Ovary (tissue), 7 donors: ENCODE measurements at regions not wholly inside any gene's neighbourhood (a gene's known extent, or its start where the extent isn't known, plus 50 kb on each side); places are given as distances from the start of the nearest gene placed in this dataset.

Experiments
- DNase-seq, 5 donors: peaks; one replicate each; pipeline ENCODE4 v3.0.0-alpha.2; 2019 to 2020
- H3K27ac ChIP-seq, 2 donors: fragments of 200-600 bp; one replicate each; pipeline versions ENCODE4 v1.5.1 to v1.8.0; 2019 to 2022
- H3K27me3 ChIP-seq: fragments of 200-600 bp; one replicate; pipeline ENCODE4 v1.8.0; 2022
- H3K36me3 ChIP-seq: fragments of 200-600 bp; sonication (generic); one replicate; pipeline ENCODE4 v1.5.1; 2019
- H3K4me1 ChIP-seq: one replicate; pipeline ENCODE4 v1.8.1; 2013; ENCODE audit warnings: mild to moderate bottlenecking, moderate library complexity; ENCODE audit not compliant: insufficient read depth
- H3K4me3 ChIP-seq: fragments of 200-600 bp; sonication (generic); one replicate; pipeline ENCODE4 v1.5.1; 2017
- H3K9me3 ChIP-seq, 2 donors: fragments of 200-600 bp in 1 of 2; sonication (generic) in 1 of 2; one replicate each; pipeline versions ENCODE4 v1.5.1 to v1.8.1; 2013 to 2019; ENCODE audit warnings: mild to moderate bottlenecking in 1 of 2, moderate library complexity in 1 of 2
- CTCF ChIP-seq, 3 donors: fragments of 450-650 bp in 2 of 3; fragments of 200-600 bp in 1 of 3; IDR thresholded peaks; one replicate each; pipeline versions ENCODE4 v1.5.1 to v1.8.0; 2016 to 2022; ENCODE audit warnings: antibody characterized with exemption in 3 of 3, mild to moderate bottlenecking in 1 of 3
- EP300 ChIP-seq: sonication (generic); formaldehyde crosslinking; IDR thresholded peaks from one replicate; pipeline ENCODE4 v1.6.1; 2017; ENCODE audit warnings: antibody characterized with exemption
- POLR2A ChIP-seq: fragments of 450-650 bp; IDR thresholded peaks from one replicate; pipeline ENCODE4 v1.6.1; 2017; ENCODE audit warnings: antibody characterized with exemption, mild to moderate bottlenecking, moderate library complexity
- WGBS, 3 donors: extraction: QIAGEN DNeasy Blood & Tissue Kit in 1 of 3; methylation state at CpG; one replicate each; pipeline versions ENCODE4 v1.1.5 to v1.1.7; 2013 to 2017; 5-methylcytosine and 5-hydroxymethylcytosine counted together
- intact Hi-C, 4 donors: fragments of 100-400 bp; cut with DNase I; formaldehyde crosslinking; loops; one replicate each; pipeline versions ENCODE4 v1.11.0 to v1.15.1; 2022 to 2023
- donor health status: DM: no; HTN: no; CAD: no; lungs with moderate emphysema.
- donor health status: DM: no; HTN: no; CAD: no.
- donor health status: Bipolar disorder and iron deficiency.
- donor health status: DM: no; HTN: no; CAD: no.
- donor health status: DM: yes; HTN: yes; CAD: no.

- no peak for TF ChIP-seq POLR2A
- TF ChIP-seq EP300, result no peak
- TF ChIP-seq CTCF (IDR thresholded peaks at IDR 0.05), result no peak
- Histone ChIP-seq H3K27me3 (no peaks in the 10 kb centered on the region), H3K4me1 (no peaks in the 10 kb centered on the region), H3K9me3 (no peaks in the 10 kb centered on the region), H3K27ac (no peak overlapping the region), H3K4me3 (no peak overlapping the region), H3K36me3 (no peaks in the 10 kb centered on the region)
- 71 to 89% (median 80%) methylated on average over 3 of the region's 3 CpGs for WGBS, 3 donors
- no peak for DNase-seq
- intact Hi-C loops, result no loop called here
Observed at GRCh38 chr20:7682916-7683315, 257.3 kb downstream of the HAO1 start.

GRCh38 chr20:7687065-7687464 is 253.2 kb downstream of the HAO1 start:
- no peaks in the 10 kb centered on the region for H3K36me3 ChIP-seq
- no peaks in the 10 kb centered on the region for H3K4me1 ChIP-seq
- no peaks in the 10 kb centered on the region for H3K9me3 ChIP-seq
- no peaks in the 10 kb centered on the region for H3K27me3 ChIP-seq
- no peak for DNase-seq
- H3K27ac ChIP-seq, result no peak overlapping the region
- intact Hi-C loops, result no loop called here
- no peak for TF ChIP-seq CTCF (IDR thresholded peaks at IDR 0.05)
- TF ChIP-seq POLR2A, result no peak
- TF ChIP-seq EP300, result no peak
- H3K4me3 ChIP-seq, result no peak overlapping the region

- TF ChIP-seq EP300, result no peak
- H3K27ac ChIP-seq, result no peak overlapping the region
- WGBS, 3 donors, result 84 to 89% (median 86%) methylated on average over 3 of the region's 3 CpGs
Observed at GRCh38 chr20:7689151-7689550, 251.1 kb downstream of the HAO1 start.

GRCh38 chr20:7691647-7692269 is 248.5 kb downstream of the HAO1 start:
- Histone ChIP-seq H3K9me3 (no peaks in the 10 kb centered on the region), H3K27ac (no peak overlapping the region), H3K36me3 (no peaks in the 10 kb centered on the region), H3K4me1 (no peaks in the 10 kb centered on the region), H3K27me3 (no peaks in the 10 kb centered on the region), H3K4me3 (no peak overlapping the region)
- TF ChIP-seq POLR2A, result no peak
- TF ChIP-seq EP300, result no peak
- no peak for TF ChIP-seq CTCF (IDR thresholded peaks at IDR 0.05)
- WGBS, 3 donors, result 56 to 69% (median 60%) methylated on average over 4 of the region's 4 CpGs
- intact Hi-C loops, result no loop called here
- DNase-seq, result no peak

More at GRCh38 chr20:7689151-7689550, 251.1 kb downstream of the HAO1 start:
- no peaks in the 10 kb centered on the region for H3K27me3 ChIP-seq
- H3K4me1 ChIP-seq, result no peaks in the 10 kb centered on the region
- no peaks in the 10 kb centered on the region for H3K9me3 ChIP-seq
- no peaks in the 10 kb centered on the region for H3K36me3 ChIP-seq
- intact Hi-C loops, result no loop called here
- DNase-seq, result no peak
- H3K4me3 ChIP-seq, result no peak overlapping the region

- no peaks in the 10 kb centered on the region for H3K36me3 ChIP-seq
- TF ChIP-seq EP300 (no peak), CTCF (IDR thresholded peaks at IDR 0.05) (no peak), POLR2A (no peak)
- intact Hi-C loops, result no loop called here
- no peak overlapping the region for H3K27ac ChIP-seq
- no peaks in the 10 kb centered on the region for H3K27me3 ChIP-seq
- DNase-seq, result no peak
- no peak overlapping the region for H3K4me3 ChIP-seq
- no peaks in the 10 kb centered on the region for H3K9me3 ChIP-seq
- H3K4me1 ChIP-seq, result no peaks in the 10 kb centered on the region
- WGBS, 3 donors, result 41 to 50% (median 45%) methylated on average over 1 of the region's 1 CpG
Observed at GRCh38 chr20:7692478-7692877, 247.8 kb downstream of the HAO1 start.
